SK-N-SH (cell line): ENCODE measurements at regions not wholly inside any gene's neighbourhood (a gene's known extent, or its start where the extent isn't known, plus 50 kb on each side); places are given as distances from the start of the nearest gene placed in this dataset.

Experiments used
- CTCF ChIA-PET: fragments of 300-600, 350-600 bp; formaldehyde crosslinking; extraction: SDS; loops from one replicate; lab custom pipeline; 2021; lab: Yijun Ruan, JAX
- POLR2A ChIA-PET: fragments of 350-600 bp; sonication (Branson Sonifier 250); formaldehyde crosslinking; extraction: SDS; loops from one replicate; lab custom pipeline; 2020; ENCODE audit warnings: antibody characterized with exemption, inconsistent platforms; lab: Yijun Ruan, JAX
- DNase-seq: peaks from one replicate; pipeline ENCODE4 v3.0.0; 2012
- H2AFZ ChIP-seq: fragments of 200-600 bp; sonication (generic); 2 replicates; pipeline ENCODE4 v1.8.1; 2016; ENCODE audit warnings: antibody characterized with exemption, mild to moderate bottlenecking, low read depth
- H3F3A ChIP-seq: fragments of 200-600 bp; sonication (generic); replicated peaks from 2 replicates; pipeline ENCODE3; 2016; ENCODE audit warnings: antibody characterized with exemption, mild to moderate bottlenecking; ENCODE audit not compliant: insufficient read depth
- H3K27ac ChIP-seq, 2 experiments: fragments of 200-500 bp in 1 of 2; fragments of 200-600 bp in 1 of 2; sonication (Bioruptor generic) in 1 of 2; sonication (generic), shearing (Covaris generic) in 1 of 2; 2 replicates each; pipeline versions ENCODE4 v1.5.1 to v1.6.1; 2014 to 2016; ENCODE audit warnings: low read depth in 2 of 2, inconsistent platforms in 1 of 2, low read length in 1 of 2, mild to moderate bottlenecking in 1 of 2, mixed read lengths in 1 of 2
- H3K27me3 ChIP-seq: fragments of 200-600 bp; sonication (generic), shearing (Covaris generic); 2 replicates; pipeline ENCODE4 v1.6.1; 2016; ENCODE audit warnings: mixed run types; ENCODE audit not compliant: insufficient read depth
- H3K36me3 ChIP-seq, 2 experiments: fragments of 200-500 bp in 1 of 2; fragments of 200-600 bp in 1 of 2; sonication (Bioruptor generic) in 1 of 2; sonication (generic) in 1 of 2; replicated peaks in 1 of 2; 2 replicates each; pipeline versions ENCODE3 to v1.5.1; 2014 to 2016; ENCODE audit warnings: low read length in 1 of 2, mild to moderate bottlenecking in 1 of 2; ENCODE audit not compliant: insufficient read depth in 2 of 2, control insufficient read depth in 1 of 2
- H3K4me1 ChIP-seq, 2 experiments: fragments of 200-500 bp in 1 of 2; fragments of 200-600 bp in 1 of 2; sonication (Bioruptor generic) in 1 of 2; sonication (generic), shearing (Covaris generic) in 1 of 2; 2 replicates each; pipeline versions ENCODE4 v1.5.1 to v1.6.1; 2014 to 2016; ENCODE audit warnings: low read depth in 1 of 2, low read length in 1 of 2, mixed run types in 1 of 2; ENCODE audit not compliant: insufficient read depth in 2 of 2, control insufficient read depth in 1 of 2
- H3K4me2 ChIP-seq: fragments of 200-600 bp; sonication (generic), shearing (Covaris generic); 2 replicates; pipeline ENCODE4 v1.6.1; 2017; ENCODE audit warnings: mixed run types
- H3K4me3 ChIP-seq, 2 experiments: fragments of 200-500 bp in 1 of 2; fragments of 200-600 bp in 1 of 2; sonication (Bioruptor generic) in 1 of 2; sonication (generic), shearing (Covaris generic) in 1 of 2; 2 replicates each; pipeline versions ENCODE4 v1.5.1 to v1.8.1; 2014 to 2016; ENCODE audit warnings: low read depth in 2 of 2, inconsistent platforms in 1 of 2, low read length in 1 of 2, mild to moderate bottlenecking in 1 of 2, mixed read lengths in 1 of 2, moderate library complexity in 1 of 2
- H3K79me2 ChIP-seq: fragments of 200-600 bp; sonication (generic); 2 replicates; pipeline ENCODE4 v1.8.1; 2017; ENCODE audit warnings: mild to moderate bottlenecking; ENCODE audit not compliant: insufficient read depth
- H3K9ac ChIP-seq: fragments of 200-600 bp; sonication (generic); 2 replicates; pipeline ENCODE4 v1.6.1; 2017; ENCODE audit warnings: mixed run types
- H3K9me2 ChIP-seq: fragments of 200-600 bp; sonication (generic); 2 replicates; pipeline ENCODE4 v1.6.1; 2017; ENCODE audit warnings: mixed run types
- H3K9me3 ChIP-seq: fragments of 200-600 bp; sonication (generic); 2 replicates; pipeline ENCODE4 v1.6.1; 2017; ENCODE audit warnings: mixed run types, mild to moderate bottlenecking, moderate library complexity
- H4K20me1 ChIP-seq: fragments of 200-600 bp; sonication (generic); 2 replicates; pipeline ENCODE4 v1.6.1; 2017; ENCODE audit warnings: mild to moderate bottlenecking, mixed run types; ENCODE audit not compliant: insufficient read depth
- FOXJ3 ChIP-seq: sonication (generic); formaldehyde crosslinking; IDR thresholded peaks from 2 replicates; pipeline ENCODE4 v1.5.1; 2020; ENCODE audit warnings: mild to moderate bottlenecking, missing genetic modification reagents
- IRF3 ChIP-seq: fragments of 150-350 bp; IDR thresholded peaks from 2 replicates; pipeline ENCODE4 v1.6.1; 2016; ENCODE audit warnings: mild to moderate bottlenecking, low read depth, low read length
- MEF2A ChIP-seq: IDR thresholded peaks from 2 replicates; pipeline ENCODE4 v1.4.0; 2012; ENCODE audit warnings: low read depth, borderline replicate concordance
- PBX3 ChIP-seq: IDR thresholded peaks from 2 replicates; pipeline ENCODE4; 2012
- REST ChIP-seq: IDR thresholded peaks from 2 replicates; pipeline ENCODE4 v1.6.1; 2012; ENCODE audit warnings: mild to moderate bottlenecking, low read depth, low read length, moderate library complexity
- RXRA ChIP-seq: IDR thresholded peaks from 2 replicates; pipeline ENCODE4 v1.4.0; 2012; ENCODE audit warnings: low read depth, mild to moderate bottlenecking, borderline replicate concordance
- USF1 ChIP-seq: IDR thresholded peaks from 2 replicates; pipeline ENCODE4 v1.4.0; 2012; ENCODE audit warnings: low read depth, borderline replicate concordance
- YY1 ChIP-seq: IDR thresholded peaks from 2 replicates; pipeline ENCODE4 v1.4.0; 2012; ENCODE audit warnings: low read depth, mild to moderate bottlenecking
- WGBS: methylation state at CpG from one replicate; pipeline ENCODE4 v1.1.6; 2017; ENCODE audit warnings: low lambda C conversion rate; 5-methylcytosine and 5-hydroxymethylcytosine counted together
- TF ChIP-seq, protein P1 (sequence below): IDR thresholded peaks from 2 replicates; pipeline ENCODE4 v1.4.0; 2012; ENCODE audit warnings: low read depth

GRCh38 chr15:66860844-66861243 lies 158.8 kb downstream of the SMAD6 start:
- TF ChIP-seq PBX3 (no peak), USF1 (no peak), FOXJ3 (CRISPR knock-in tag) (no peak), REST (no peak), RXRA (no peak), IRF3 (no peak), YY1 (no peak), MEF2A (no peak)
- TF ChIP-seq, protein P1, sequence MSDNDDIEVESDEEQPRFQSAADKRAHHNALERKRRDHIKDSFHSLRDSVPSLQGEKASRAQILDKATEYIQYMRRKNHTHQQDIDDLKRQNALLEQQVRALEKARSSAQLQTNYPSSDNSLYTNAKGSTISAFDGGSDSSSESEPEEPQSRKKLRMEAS, result no peak
- TF ChIP-seq, all 33 proteins: peak for 0
- Histone ChIP-seq H3F3A (peaks cover 17% of the 10 kb centered on the region), H3K4me2 (no peak overlapping the region), H3K36me3 (no peaks in the 10 kb centered on the region), H3K27ac (no peak overlapping the region), H3K9me3 (no peaks in the 10 kb centered on the region), H3K9me2 (no peaks in the 10 kb centered on the region), H3K9ac (no peak overlapping the region), H3K27me3 (no peaks in the 10 kb centered on the region), H3K4me3 (no peak overlapping the region), H2AFZ (no peak overlapping the region), H3K4me1 (peaks cover 0 to 13% of the 10 kb centered on the region in 2 experiments; a peak in 3 of 4 replicates), H3K79me2 (peaks cover 7% of the 10 kb centered on the region; the same call in 1 of the 2 replicates), H4K20me1 (no peaks in the 10 kb centered on the region)
- 95% methylated on average over 2 of the region's 3 CpGs for WGBS
- CTCF ChIA-PET, result interaction anchor here (0.8 to 3.3 kb wide), 4 partner anchors 10 to 258 kb away, joined by 3 to 28 read pairs (median 4); no protein-coding TSS in a partner anchor
- POLR2A ChIA-PET, result no interaction called here
- DNase-seq, result no peak
